Lung (tissue), 11 donors: ENCODE measurements at regions not wholly inside any gene's neighbourhood (a gene's known extent, or its start where the extent isn't known, plus 50 kb on each side); places are given as distances from the start of the nearest gene placed in this dataset.

Experiments
- ATAC-seq: fragments of 200-7000 bp; cut with Tn5 transposase; one replicate; pipeline ENCODE4 v1.9.1; 2020; ENCODE audit warnings: moderate number of reproducible peaks; ENCODE audit not compliant: insufficient read depth, low FRiP score
- DNase-seq, 3 donors: peaks; one replicate each; pipeline ENCODE4 v3.0.0-alpha.2; 2013 to 2017
- H3K27ac ChIP-seq, 2 donors: one replicate each; pipeline ENCODE4 v1.5.1; 2013; ENCODE audit warnings: mild to moderate bottlenecking in 2 of 2, moderate library complexity in 2 of 2, control low read depth in 1 of 2, inconsistent platforms in 1 of 2, low read depth in 1 of 2, low read length in 1 of 2
- H3K27me3 ChIP-seq, 3 donors: one replicate each; pipeline ENCODE4 v1.5.1; 2013; ENCODE audit warnings: low read length in 2 of 3; ENCODE audit not compliant: control insufficient read depth in 3 of 3, insufficient read depth in 3 of 3
- H3K36me3 ChIP-seq, 4 donors: one replicate each; pipeline ENCODE4 v1.5.1; 2013; ENCODE audit warnings: low read length in 4 of 4, mild to moderate bottlenecking in 1 of 4, moderate library complexity in 1 of 4; ENCODE audit not compliant: control insufficient read depth in 4 of 4, insufficient read depth in 4 of 4
- H3K4me1 ChIP-seq, 5 donors: one replicate each; pipeline ENCODE4 v1.5.1; 2013; ENCODE audit warnings: low read length in 5 of 5, mild to moderate bottlenecking in 2 of 5, moderate library complexity in 1 of 5; ENCODE audit not compliant: control insufficient read depth in 5 of 5, insufficient read depth in 5 of 5
- H3K4me3 ChIP-seq: one replicate; pipeline ENCODE4 v1.5.1; 2013; ENCODE audit warnings: mild to moderate bottlenecking, control low read depth, moderate library complexity
- H3K9ac ChIP-seq, 2 donors: one replicate each; pipeline ENCODE4 v1.5.1; 2013; ENCODE audit warnings: low read length in 2 of 2, control low read depth in 1 of 2; ENCODE audit not compliant: insufficient read depth in 1 of 2
- H3K9me3 ChIP-seq, 4 donors: one replicate each; pipeline ENCODE4 v1.5.1; 2013; ENCODE audit warnings: low read length in 3 of 4, mild to moderate bottlenecking in 1 of 4, moderate library complexity in 1 of 4; ENCODE audit not compliant: control insufficient read depth in 4 of 4, insufficient read depth in 3 of 4
- CTCF ChIP-seq: IDR thresholded peaks from 2 replicates; pipeline ENCODE4 v1.5.1; 2012; ENCODE audit warnings: mild to moderate bottlenecking; ENCODE audit errors: control extremely low read depth, extremely low read depth
- WGBS, 2 donors: extraction: QIAGEN DNeasy Blood & Tissue Kit; methylation state at CpG; one replicate each; pipeline ENCODE4 v1.1.7; 2013; 5-methylcytosine and 5-hydroxymethylcytosine counted together
- donor health status: control.
- donor health status: control.
- donor health status: Bipolar disorder and iron deficiency.
- donor health status: healthy.
- donor health status: DM: yes; HTN: yes; CAD: no.

DNA sequence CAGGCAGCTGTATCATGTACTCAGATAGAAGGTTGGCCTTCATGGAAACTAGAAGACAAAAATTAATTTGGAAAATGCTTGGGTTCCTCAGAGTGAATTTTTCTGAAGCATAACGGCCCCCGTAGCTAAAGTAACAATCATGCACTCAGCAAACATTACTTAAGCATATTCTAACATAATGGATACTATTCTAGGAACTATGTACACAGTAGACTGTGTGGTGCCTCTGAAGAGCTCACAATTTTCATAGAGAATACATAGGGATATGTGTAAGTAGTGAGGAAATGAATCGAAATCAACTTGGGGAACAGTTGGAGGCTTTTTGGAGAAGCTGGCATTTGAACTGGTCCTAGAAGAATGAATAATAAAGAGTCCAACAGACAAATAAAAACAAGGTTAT is 1045.0 kb downstream of the GLUD2 start:
- Histone ChIP-seq H3K4me1 (no peaks in the 10 kb centered on the region), H3K9ac (no peak overlapping the region), H3K4me3 (no peak overlapping the region), H3K27me3 (no peaks in the 10 kb centered on the region), H3K36me3 (no peaks in the 10 kb centered on the region), H3K27ac (no peak overlapping the region), H3K9me3 (peaks cover 0 to 5% (median 0%) of the 10 kb centered on the region in 4 donors)
- DNase-seq (no peak), ATAC-seq (no peak)
- 68 to 90% methylated on average over 3 of the region's 3 CpGs for WGBS, 2 donors
- no peak for TF ChIP-seq CTCF

- no peak overlapping the region for H3K4me3 ChIP-seq
- H3K4me1 ChIP-seq: no peaks in the 10 kb centered on the region
- 77 to 80% methylated on average over 2 of the region's 2 CpGs for WGBS, 2 donors
- H3K27me3 ChIP-seq: no peaks in the 10 kb centered on the region
- TF ChIP-seq CTCF: no peak
- no peak for DNase-seq
- H3K9me3 ChIP-seq: peaks cover 0 to 6% (median 2%) of the 10 kb centered on the region in 4 donors
- no peaks in the 10 kb centered on the region for H3K36me3 ChIP-seq
- no peak overlapping the region for H3K27ac ChIP-seq
- H3K9ac ChIP-seq: no peak overlapping the region
- ATAC-seq: no peak
Observed at GRCh38 chrX:122092978-122093377, 1045.6 kb downstream of the GLUD2 start.

- Histone ChIP-seq H3K27me3 (no peaks in the 10 kb centered on the region), H3K9me3 (peaks cover 0 to 7% (median 3%) of the 10 kb centered on the region in 4 donors), H3K4me3 (no peak overlapping the region), H3K36me3 (no peaks in the 10 kb centered on the region), H3K9ac (no peak overlapping the region), H3K4me1 (no peaks in the 10 kb centered on the region), H3K27ac (no peak overlapping the region)
- ATAC-seq (no peak), DNase-seq (no peak)
- TF ChIP-seq CTCF: no peak
Observed at GRCh38 chrX:122094611-122095010, 1047.2 kb downstream of the GLUD2 start.

GRCh38 chrX:122113376-122113775 is 1066.0 kb downstream of the GLUD2 start:
- Histone ChIP-seq H3K9me3 (peaks cover 0 to 5% (median 1%) of the 10 kb centered on the region in 4 donors), H3K27ac (no peak overlapping the region), H3K9ac (no peak overlapping the region), H3K4me3 (no peak overlapping the region), H3K36me3 (no peaks in the 10 kb centered on the region), H3K27me3 (no peaks in the 10 kb centered on the region), H3K4me1 (no peaks in the 10 kb centered on the region)
- DNase-seq (no peak), ATAC-seq (no peak)
- no peak for TF ChIP-seq CTCF
- 63 to 97% methylated on average over 3 of the region's 3 CpGs for WGBS, 2 donors
